ENCODE measurements at regions not wholly inside any gene's neighbourhood (a gene's known extent, or its start where the extent isn't known, plus 50 kb on each side); places are given as distances from the start of the nearest gene placed in this dataset.

- DNase-seq (ENCODE audit: low read depth in 2 of 2): no peak
These were observed 172.7 kb upstream of the FHL2 start for GRCh38 chr2:105571445-105571987.

GRCh38 chr2:105570757-105571156, 171.9 kb upstream of the FHL2 start:
- no peak for DNase-seq (ENCODE audit: low read depth in 2 of 2)

- no peak for DNase-seq (ENCODE audit: low read depth in 2 of 2)
These were observed 171.5 kb upstream of the FHL2 start for GRCh38 chr2:105570326-105570725.

- no peak for DNase-seq (ENCODE audit: low read depth in 2 of 2)
These were observed 170.8 kb upstream of the FHL2 start for GRCh38 chr2:105569606-105570005.

- no peak for DNase-seq (ENCODE audit: low read depth in 2 of 2)
These were observed 169.2 kb upstream of the FHL2 start for GRCh38 chr2:105567996-105568494.

- no peak for DNase-seq (ENCODE audit: low read depth in 2 of 2)
These were observed 164.3 kb upstream of the FHL2 start for GRCh38 chr2:105563000-105563719.

- no peak for DNase-seq (ENCODE audit: low read depth in 2 of 2)
These were observed 162.6 kb upstream of the FHL2 start for GRCh38 chr2:105561401-105561800.

- DNase-seq (ENCODE audit: low read depth in 2 of 2): no peak
These were observed 161.3 kb upstream of the FHL2 start for GRCh38 chr2:105560157-105560556.

- DNase-seq (ENCODE audit: low read depth in 2 of 2): no peak
These were observed 158.4 kb upstream of the FHL2 start for GRCh38 chr2:105557021-105557920.

- DNase-seq (ENCODE audit: low read depth in 2 of 2): no peak
These were observed 157.5 kb upstream of the FHL2 start for GRCh38 chr2:105556366-105556765.

- no peak for DNase-seq (ENCODE audit: low read depth in 2 of 2)
These were observed 155.4 kb upstream of the FHL2 start for GRCh38 chr2:105554235-105554634.

GRCh38 chr2:105553538-105554196, 154.8 kb upstream of the FHL2 start:
- no peak for DNase-seq (ENCODE audit: low read depth in 2 of 2)

- DNase-seq (ENCODE audit: low read depth in 2 of 2): no peak
These were observed 147.8 kb upstream of the FHL2 start for GRCh38 chr2:105546628-105546974.

GRCh38 chr2:105545730-105546627, 147.1 kb upstream of the FHL2 start:
- peak; percentile 24 to 34 for DNase-seq (ENCODE audit: low read depth in 2 of 2)

GRCh38 chr2:105544591-105545377, 145.9 kb upstream of the FHL2 start:
- DNase-seq (ENCODE audit: low read depth in 2 of 2): no peak

GRCh38 chr2:105541189-105542050, 142.6 kb upstream of the FHL2 start:
- DNase-seq (ENCODE audit: low read depth in 2 of 2): no peak

- DNase-seq (ENCODE audit: low read depth in 2 of 2): no peak
These were observed 141.8 kb upstream of the FHL2 start for GRCh38 chr2:105540642-105541041.

- DNase-seq (ENCODE audit: low read depth in 2 of 2): no peak
These were observed 140.5 kb upstream of the FHL2 start for GRCh38 chr2:105539331-105539730.

- no peak for DNase-seq (ENCODE audit: low read depth in 2 of 2)
These were observed 140.0 kb upstream of the FHL2 start for GRCh38 chr2:105538840-105539239.
